Activated B cell treated with CpG ODN at 0.5 μM for 24 hours (primary cell): ENCODE measurements at regions not wholly inside any gene's neighbourhood (a gene's known extent, or its start where the extent isn't known, plus 50 kb on each side); places are given as distances from the start of the nearest gene placed in this dataset.

Source experiments
- ATAC-seq: fragments of 200-7000 bp; cut with Tn5 transposase; one replicate; pipeline ENCODE4 v1.10.0; 2021; ENCODE audit warnings: low read depth, mild to moderate bottlenecking, moderate library complexity
- CTCF ChIA-PET: fragments of 350-600 bp; sonication (Branson Sonifier 250); formaldehyde crosslinking; loops from one replicate; lab custom pipeline; 2021; ENCODE audit warnings: antibody characterized with exemption; lab: Charles Lee
- POLR2A ChIA-PET: fragments of 350-600 bp; sonication (Branson Sonifier 250); formaldehyde crosslinking; loops from one replicate; lab custom pipeline; 2021; ENCODE audit warnings: antibody characterized with exemption; lab: Charles Lee
- DNase-seq: peaks from one replicate; pipeline ENCODE4 v3.0.0; 2022
- H3K27ac Mint-ChIP-seq: one replicate; pipeline ENCODE4 v1.8.0; 2020; ENCODE audit warnings: mixed read lengths
- H3K27me3 Mint-ChIP-seq: one replicate; pipeline ENCODE4 v1.8.0; 2021; ENCODE audit warnings: mixed read lengths
- H3K36me3 Mint-ChIP-seq: one replicate; pipeline ENCODE4 v1.8.0; 2021; ENCODE audit warnings: low read depth, mixed read lengths
- H3K4me1 Mint-ChIP-seq: one replicate; pipeline ENCODE4 v1.8.0; 2021; ENCODE audit warnings: mixed read lengths
- H3K4me3 Mint-ChIP-seq: one replicate; pipeline ENCODE4 v1.8.0; 2020; ENCODE audit warnings: mild to moderate bottlenecking, mixed read lengths
- H3K9me3 Mint-ChIP-seq: one replicate; pipeline ENCODE4 v1.8.0; 2020; ENCODE audit warnings: mixed read lengths
- CTCF ChIP-seq: fragments of 200-600 bp; IDR thresholded peaks from one replicate; pipeline ENCODE4 v1.8.0; 2022; ENCODE audit warnings: antibody characterized with exemption, mild to moderate bottlenecking
- intact Hi-C: fragments of 100-400 bp; cut with micrococcal nuclease; formaldehyde crosslinking; loops from one replicate; pipeline ENCODE4 v1.15.1; 2024

GRCh38 chr2:176699644-176700043 lies 430.4 kb downstream of the MTX2 start:
- Mint-ChIP-seq H3K27me3 (peaks cover 15% of the 10 kb centered on the region), H3K36me3 (no peaks in the 10 kb centered on the region), H3K4me3 (no peak overlapping the region), H3K27ac (no peak overlapping the region), H3K4me1 (no peaks in the 10 kb centered on the region), H3K9me3 (no peaks in the 10 kb centered on the region)
- intact Hi-C loops: no loop called here
- DNase-seq (no peak), ATAC-seq (no peak)
- CTCF ChIA-PET: no interaction called here
- POLR2A ChIA-PET: no interaction called here
- no peak for TF ChIP-seq CTCF

- Mint-ChIP-seq H3K27me3 (peaks cover 15% of the 10 kb centered on the region), H3K4me3 (no peak overlapping the region), H3K4me1 (no peaks in the 10 kb centered on the region), H3K36me3 (no peaks in the 10 kb centered on the region), H3K27ac (no peak overlapping the region), H3K9me3 (no peaks in the 10 kb centered on the region)
- ATAC-seq (no peak), DNase-seq (no peak)
- intact Hi-C loops: no loop called here
- ChIA-PET CTCF (no interaction called here), POLR2A (no interaction called here)
- TF ChIP-seq CTCF: no peak
These were observed 432.9 kb downstream of the MTX2 start for GRCh38 chr2:176702131-176702530.

- CTCF ChIA-PET: no interaction called here
- Mint-ChIP-seq H3K9me3 (no peaks in the 10 kb centered on the region), H3K36me3 (no peaks in the 10 kb centered on the region), H3K4me1 (no peaks in the 10 kb centered on the region), H3K27me3 (peaks cover 13% of the 10 kb centered on the region), H3K27ac (no peak overlapping the region), H3K4me3 (no peak overlapping the region)
- POLR2A ChIA-PET: no interaction called here
- no peak for ATAC-seq
- TF ChIP-seq CTCF: no peak
- intact Hi-C loops: no loop called here
- DNase-seq: no peak
These were observed 435.1 kb downstream of the MTX2 start for GRCh38 chr2:176704282-176704858.

GRCh38 chr2:176709149-176709951 lies 440.1 kb downstream of the MTX2 start:
- Mint-ChIP-seq H3K36me3 (no peaks in the 10 kb centered on the region), H3K27ac (no peak overlapping the region), H3K9me3 (no peaks in the 10 kb centered on the region), H3K27me3 (peaks cover 19% of the 10 kb centered on the region), H3K4me1 (no peaks in the 10 kb centered on the region), H3K4me3 (no peak overlapping the region)
- ATAC-seq (no peak), DNase-seq (no peak)
- intact Hi-C loops: no loop called here
- no peak for TF ChIP-seq CTCF
- POLR2A ChIA-PET: no interaction called here
- CTCF ChIA-PET: no interaction called here

- TF ChIP-seq CTCF: no peak
- Mint-ChIP-seq H3K36me3 (no peaks in the 10 kb centered on the region), H3K27ac (no peak overlapping the region), H3K27me3 (peaks cover 17% of the 10 kb centered on the region), H3K4me1 (no peaks in the 10 kb centered on the region), H3K4me3 (no peak overlapping the region), H3K9me3 (no peaks in the 10 kb centered on the region)
- ChIA-PET CTCF (no interaction called here), POLR2A (no interaction called here)
- no peak for ATAC-seq
- DNase-seq: no peak
- intact Hi-C loops: no loop called here
These were observed 440.7 kb downstream of the MTX2 start for GRCh38 chr2:176709991-176710390.
